GM04504 (cell line): ENCODE measurements at regions not wholly inside any gene's neighbourhood (a gene's known extent, or its start where the extent isn't known, plus 50 kb on each side); places are given as distances from the start of the nearest gene placed in this dataset.
"Not testable (repeated sequence)": the region's sequence is repeated elsewhere in the genome, so short reads cannot be mapped to it uniquely, and the experiment has no call there.

Experiments
- DNase-seq: peaks from one replicate; pipeline ENCODE4 v3.0.0-alpha.2; 2012; ENCODE audit warnings: low read depth

- no peak for DNase-seq
Observed at GRCh38 chr6:90716376-90716775, 129.5 kb upstream of the MAP3K7 start.

GRCh38 chr6:90715093-90715655 lies 128.3 kb upstream of the MAP3K7 start:
- DNase-seq = no peak

GRCh38 chr6:90714319-90714718 lies 127.4 kb upstream of the MAP3K7 start:
- no peak for DNase-seq

- DNase-seq = no peak
Observed at GRCh38 chr6:90712114-90712513, 125.2 kb upstream of the MAP3K7 start.

- DNase-seq = no peak
Observed at GRCh38 chr6:90709431-90709996, 122.6 kb upstream of the MAP3K7 start.

- DNase-seq = no peak
Observed at GRCh38 chr6:90708206-90708737, 121.4 kb upstream of the MAP3K7 start.

GRCh38 chr6:90707246-90707645 lies 120.4 kb upstream of the MAP3K7 start:
- no peak for DNase-seq

- no peak for DNase-seq
Observed at GRCh38 chr6:90703336-90703735, 116.5 kb upstream of the MAP3K7 start.

- DNase-seq = no peak
Observed at GRCh38 chr6:90701926-90702325, 115.1 kb upstream of the MAP3K7 start.

GRCh38 chr6:90701146-90701781 lies 114.4 kb upstream of the MAP3K7 start:
- no peak for DNase-seq

GRCh38 chr6:90695316-90695715 lies 108.4 kb upstream of the MAP3K7 start:
- no peak for DNase-seq

GRCh38 chr6:90694802-90695201 lies 107.9 kb upstream of the MAP3K7 start:
- no peak for DNase-seq

GRCh38 chr6:90691823-90692222 lies 105.0 kb upstream of the MAP3K7 start:
- DNase-seq = no peak

GRCh38 chr6:90689172-90689571 lies 102.3 kb upstream of the MAP3K7 start:
- DNase-seq = no peak

- no peak for DNase-seq
Observed at GRCh38 chr6:90687775-90688380, 101.0 kb upstream of the MAP3K7 start.

- no peak for DNase-seq
Observed at GRCh38 chr6:90681863-90682262, 95.0 kb upstream of the MAP3K7 start.

GRCh38 chr6:90678049-90678779 lies 91.3 kb upstream of the MAP3K7 start:
- no peak for DNase-seq

- no peak for DNase-seq
Observed at GRCh38 chr6:90677440-90677839, 90.6 kb upstream of the MAP3K7 start.

- no peak for DNase-seq
Observed at GRCh38 chr6:90676516-90677300, 89.8 kb upstream of the MAP3K7 start.

- DNase-seq = not testable (repeated sequence)
Observed at GRCh38 chr6:90675107-90675506, 88.2 kb upstream of the MAP3K7 start.

GRCh38 chr6:90674077-90674476 lies 87.2 kb upstream of the MAP3K7 start:
- DNase-seq = not testable (repeated sequence)

- no peak for DNase-seq
Observed at GRCh38 chr6:90669846-90670245, 83.0 kb upstream of the MAP3K7 start.
